Fibroblast of villous mesenchyme (primary cell): ENCODE measurements at regions not wholly inside any gene's neighbourhood (a gene's known extent, or its start where the extent isn't known, plus 50 kb on each side); places are given as distances from the start of the nearest gene placed in this dataset.

ENCODE experiments used
- DNase-seq: peaks from one replicate; pipeline ENCODE4 v3.0.0-alpha.2; 2010; ENCODE audit warnings: low read depth
- H3K4me3 ChIP-seq: 2 replicates; pipeline ENCODE4 v1.5.1; 2011; ENCODE audit warnings: low read depth, mild to moderate bottlenecking, low read length
- CTCF ChIP-seq: IDR thresholded peaks from 2 replicates; pipeline ENCODE4 v1.5.1; 2012; ENCODE audit warnings: low read depth, mild to moderate bottlenecking, low read length; ENCODE audit not compliant: insufficient read depth

- H3K4me3 ChIP-seq = no peak overlapping the region
- TF ChIP-seq CTCF = no peak
- DNase-seq = peak; percentile 66
Measured at GRCh38 chr3:127141921-127142730, 50.8 kb upstream of the PRR23E start.
